ENCODE measurements at regions not wholly inside any gene's neighbourhood (a gene's known extent, or its start where the extent isn't known, plus 50 kb on each side); places are given as distances from the start of the nearest gene placed in this dataset.
A peak's percentile ranks its signal among the peaks of the same experiment; 100 is the strongest.

- no peaks in the 10 kb centered on the region for H3K9me3 ChIP-seq (ENCODE audit: low read depth)
- no peak overlapping the region for H3K4me3 ChIP-seq
- no peaks in the 10 kb centered on the region; the same call in 1 of the 2 replicates for H3K27me3 ChIP-seq (replicated peaks; ENCODE audit: insufficient read depth)
- H3K79me2 ChIP-seq (ENCODE audit: insufficient read depth) = no peaks in the 10 kb centered on the region
- no peak for TF ChIP-seq EZH2 (IDR thresholded peaks at IDR 0.05; ENCODE audit: insufficient read depth, poor library complexity, severe bottlenecking)
- no peak for TF ChIP-seq EZH2phosphoT487 (IDR thresholded peaks at IDR 0.05; ENCODE audit: insufficient read depth, low read depth)
- H3K9ac ChIP-seq = no peak overlapping the region
- H3K9me2 ChIP-seq (ENCODE audit: insufficient read depth) = no peaks in the 10 kb centered on the region
- WGBS, 2 experiments (ENCODE audit: low coverage in 1 of 2, low lambda C conversion rate in 2 of 2, missing lambda C conversion rate in 2 of 2) = 4 to 5% methylated on average over 2 of the region's 2 CpGs
- H3F3A ChIP-seq (ENCODE audit: insufficient read depth) = no peaks in the 10 kb centered on the region
- H2AFZ ChIP-seq = no peak overlapping the region
- no peaks in the 10 kb centered on the region for H3K4me1 ChIP-seq (ENCODE audit: insufficient read depth)
- no peaks in the 10 kb centered on the region for H4K20me1 ChIP-seq (ENCODE audit: insufficient read depth)
- in situ Hi-C loops (cut with MboI) = no loop called here
- no peak for DNase-seq
- H3K27ac ChIP-seq = no peak overlapping the region
- no peaks in the 10 kb centered on the region for H3K36me3 ChIP-seq (ENCODE audit: low read depth)
- H3K4me2 ChIP-seq (ENCODE audit: unreplicated experiment) = no peak overlapping the region
Observed at GRCh38 chr9:19648672-19649071, 140.2 kb downstream of the SLC24A2 start.

- Histone ChIP-seq H3K36me3 (ENCODE audit: low read depth) (no peaks in the 10 kb centered on the region), H3K9me2 (ENCODE audit: insufficient read depth) (no peaks in the 10 kb centered on the region), H3K4me1 (ENCODE audit: insufficient read depth) (no peaks in the 10 kb centered on the region), H3K27me3 (replicated peaks; ENCODE audit: insufficient read depth) (no peaks in the 10 kb centered on the region; the same call in 1 of the 2 replicates), H4K20me1 (ENCODE audit: insufficient read depth) (no peaks in the 10 kb centered on the region), H3K4me2 (ENCODE audit: unreplicated experiment) (no peak overlapping the region), H3K9me3 (ENCODE audit: low read depth) (no peaks in the 10 kb centered on the region), H3K9ac (no peak overlapping the region), H2AFZ (no peak overlapping the region), H3K4me3 (no peak overlapping the region), H3F3A (ENCODE audit: insufficient read depth) (no peaks in the 10 kb centered on the region), H3K79me2 (ENCODE audit: insufficient read depth) (no peaks in the 10 kb centered on the region), H3K27ac (no peak overlapping the region)
- in situ Hi-C loops (cut with MboI) = no loop called here
- no peak for DNase-seq
- TF ChIP-seq EZH2phosphoT487 (IDR thresholded peaks at IDR 0.05; ENCODE audit: insufficient read depth, low read depth) (no peak), EZH2 (IDR thresholded peaks at IDR 0.05; ENCODE audit: insufficient read depth, poor library complexity, severe bottlenecking) (no peak)
Observed at GRCh38 chr9:19643875-19644274, 145.0 kb downstream of the SLC24A2 start.

GRCh38 chr9:19642256-19642655 lies 146.6 kb downstream of the SLC24A2 start:
- in situ Hi-C loops (cut with MboI) = no loop called here
- Histone ChIP-seq H3K36me3 (ENCODE audit: low read depth) (no peaks in the 10 kb centered on the region), H3K4me1 (ENCODE audit: insufficient read depth) (no peaks in the 10 kb centered on the region), H3K9me3 (ENCODE audit: low read depth) (no peaks in the 10 kb centered on the region), H4K20me1 (ENCODE audit: insufficient read depth) (no peaks in the 10 kb centered on the region), H3K4me2 (ENCODE audit: unreplicated experiment) (no peak overlapping the region), H3K4me3 (no peak overlapping the region), H3K9me2 (ENCODE audit: insufficient read depth) (no peaks in the 10 kb centered on the region), H3F3A (ENCODE audit: insufficient read depth) (no peaks in the 10 kb centered on the region), H3K79me2 (ENCODE audit: insufficient read depth) (no peaks in the 10 kb centered on the region), H3K27me3 (replicated peaks; ENCODE audit: insufficient read depth) (no peaks in the 10 kb centered on the region; the same call in 1 of the 2 replicates), H2AFZ (no peak overlapping the region), H3K27ac (no peak overlapping the region), H3K9ac (no peak overlapping the region)
- WGBS, 2 experiments (ENCODE audit: low coverage in 1 of 2, low lambda C conversion rate in 2 of 2, missing lambda C conversion rate in 2 of 2) = 37 to 54% methylated on average over 2 of the region's 2 CpGs
- TF ChIP-seq EZH2 (IDR thresholded peaks at IDR 0.05; ENCODE audit: insufficient read depth, poor library complexity, severe bottlenecking) (no peak), EZH2phosphoT487 (IDR thresholded peaks at IDR 0.05; ENCODE audit: insufficient read depth, low read depth) (no peak)
- DNase-seq = peak; percentile 1

GRCh38 chr9:19641046-19641445 lies 147.8 kb downstream of the SLC24A2 start:
- TF ChIP-seq EZH2 (IDR thresholded peaks at IDR 0.05; ENCODE audit: insufficient read depth, poor library complexity, severe bottlenecking) = no peak
- TF ChIP-seq EZH2phosphoT487 (IDR thresholded peaks at IDR 0.05; ENCODE audit: insufficient read depth, low read depth) = no peak
- Histone ChIP-seq H3K79me2 (ENCODE audit: insufficient read depth) (no peaks in the 10 kb centered on the region), H3K9me2 (ENCODE audit: insufficient read depth) (no peaks in the 10 kb centered on the region), H2AFZ (no peak overlapping the region), H3K27ac (no peak overlapping the region), H3K4me3 (no peak overlapping the region), H4K20me1 (ENCODE audit: insufficient read depth) (no peaks in the 10 kb centered on the region), H3K4me2 (ENCODE audit: unreplicated experiment) (no peak overlapping the region), H3K9me3 (ENCODE audit: low read depth) (no peaks in the 10 kb centered on the region), H3K4me1 (ENCODE audit: insufficient read depth) (no peaks in the 10 kb centered on the region), H3K36me3 (ENCODE audit: low read depth) (no peaks in the 10 kb centered on the region), H3K27me3 (replicated peaks; ENCODE audit: insufficient read depth) (no peaks in the 10 kb centered on the region; the same call in 1 of the 2 replicates), H3F3A (ENCODE audit: insufficient read depth) (no peaks in the 10 kb centered on the region), H3K9ac (no peak overlapping the region)
- WGBS, 2 experiments (ENCODE audit: low coverage in 1 of 2, low lambda C conversion rate in 2 of 2, missing lambda C conversion rate in 2 of 2) = 9 to 10% methylated on average over 2 of the region's 2 CpGs
- in situ Hi-C loops (cut with MboI) = no loop called here
- DNase-seq = peak; percentile 7

- H3K9me3 ChIP-seq (ENCODE audit: low read depth) = no peaks in the 10 kb centered on the region
- H3K4me2 ChIP-seq (ENCODE audit: unreplicated experiment) = no peak overlapping the region
- no peaks in the 10 kb centered on the region for H3K9me2 ChIP-seq (ENCODE audit: insufficient read depth)
- DNase-seq = no peak
- H3K79me2 ChIP-seq (ENCODE audit: insufficient read depth) = no peaks in the 10 kb centered on the region
- no peak for TF ChIP-seq EZH2 (IDR thresholded peaks at IDR 0.05; ENCODE audit: insufficient read depth, poor library complexity, severe bottlenecking)
- TF ChIP-seq EZH2phosphoT487 (IDR thresholded peaks at IDR 0.05; ENCODE audit: insufficient read depth, low read depth) = no peak
- in situ Hi-C loops (cut with MboI) = no loop called here
- no peak overlapping the region for H3K4me3 ChIP-seq
- H3K4me1 ChIP-seq (ENCODE audit: insufficient read depth) = no peaks in the 10 kb centered on the region
- H3F3A ChIP-seq (ENCODE audit: insufficient read depth) = no peaks in the 10 kb centered on the region
- H3K36me3 ChIP-seq (ENCODE audit: low read depth) = no peaks in the 10 kb centered on the region
- no peaks in the 10 kb centered on the region for H4K20me1 ChIP-seq (ENCODE audit: insufficient read depth)
- H2AFZ ChIP-seq = no peak overlapping the region
- H3K9ac ChIP-seq = no peak overlapping the region
- H3K27me3 ChIP-seq (replicated peaks; ENCODE audit: insufficient read depth) = no peaks in the 10 kb centered on the region; the same call in 1 of the 2 replicates
- H3K27ac ChIP-seq = no peak overlapping the region
Observed at GRCh38 chr9:19640014-19640413, 148.8 kb downstream of the SLC24A2 start.
